ENCODE measurements at regions not wholly inside any gene's neighbourhood (a gene's known extent, or its start where the extent isn't known, plus 50 kb on each side); places are given as distances from the start of the nearest gene placed in this dataset.
"Not testable (repeated sequence)": the region's sequence is repeated elsewhere in the genome, so short reads cannot be mapped to it uniquely, and the experiment has no call there.

DNA sequence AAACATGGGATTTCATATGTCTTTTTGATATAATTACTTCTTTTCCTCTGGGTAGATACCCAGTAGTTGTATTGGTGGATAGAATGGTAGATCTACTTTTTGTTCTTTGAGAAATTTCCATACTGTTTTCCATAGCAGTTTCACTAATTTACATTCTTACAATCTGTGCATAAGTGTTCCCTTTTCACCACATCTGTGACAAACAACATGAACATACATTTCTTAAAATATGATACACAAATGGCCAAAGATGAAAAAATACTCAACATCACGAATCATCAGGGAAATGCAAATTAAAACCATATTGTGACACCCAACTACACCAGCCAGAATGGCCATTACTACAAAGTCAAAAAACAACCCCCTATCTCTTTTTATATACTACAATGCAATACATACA, 1778.5 kb upstream of the ACO1 start:
- Mint-ChIP-seq H3K27ac (ENCODE audit: unreplicated experiment) (no peak overlapping the region), H3K9me3 (ENCODE audit: unreplicated experiment) (no peaks in the 10 kb centered on the region), H3K36me3 (ENCODE audit: unreplicated experiment) (no peaks in the 10 kb centered on the region), H3K4me3 (ENCODE audit: unreplicated experiment) (no peak overlapping the region), H3K27me3 (ENCODE audit: unreplicated experiment) (no peaks in the 10 kb centered on the region), H3K4me1 (ENCODE audit: low read depth, unreplicated experiment) (no peaks in the 10 kb centered on the region)
- DNase-seq = no peak
- no peak for TF ChIP-seq CTCF (IDR thresholded peaks at IDR 0.05; ENCODE audit: partially characterized antibody, unreplicated experiment)

- no peaks in the 10 kb centered on the region for H3K9me3 Mint-ChIP-seq (ENCODE audit: unreplicated experiment)
- H3K27ac Mint-ChIP-seq (ENCODE audit: unreplicated experiment) = no peak overlapping the region
- H3K36me3 Mint-ChIP-seq (ENCODE audit: unreplicated experiment) = no peaks in the 10 kb centered on the region
- TF ChIP-seq CTCF (IDR thresholded peaks at IDR 0.05; ENCODE audit: partially characterized antibody, unreplicated experiment) = no peak
- no peaks in the 10 kb centered on the region for H3K27me3 Mint-ChIP-seq (ENCODE audit: unreplicated experiment)
- no peak for DNase-seq
- no peaks in the 10 kb centered on the region for H3K4me1 Mint-ChIP-seq (ENCODE audit: low read depth, unreplicated experiment)
- no peak overlapping the region for H3K4me3 Mint-ChIP-seq (ENCODE audit: unreplicated experiment)
Observed at GRCh38 chr9:30609713-30610112, 1774.7 kb upstream of the ACO1 start.

DNA sequence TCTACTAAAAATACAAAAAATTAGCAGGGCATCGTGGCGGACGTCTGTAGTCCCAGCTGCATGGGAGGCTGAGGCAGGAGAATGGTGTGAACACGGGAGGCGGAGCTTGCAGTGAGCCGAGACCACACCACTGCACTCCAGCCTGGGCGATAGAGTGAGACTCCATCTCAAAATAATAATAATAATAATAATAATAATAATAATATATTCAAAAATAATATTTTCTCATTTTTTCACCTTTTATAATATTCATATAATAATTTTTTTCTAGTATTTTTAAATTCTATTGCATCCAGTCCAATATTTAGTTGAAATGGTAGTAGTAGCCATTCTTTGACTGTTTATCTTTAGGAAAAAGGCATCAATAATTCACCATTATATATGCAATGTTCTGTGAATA, 1767.7 kb upstream of the ACO1 start:
- not testable (repeated sequence) for H3K27me3 Mint-ChIP-seq (ENCODE audit: unreplicated experiment); H3K4me1 Mint-ChIP-seq (ENCODE audit: low read depth, unreplicated experiment); H3K9me3 Mint-ChIP-seq (ENCODE audit: unreplicated experiment); H3K27ac Mint-ChIP-seq (ENCODE audit: unreplicated experiment); H3K36me3 Mint-ChIP-seq (ENCODE audit: unreplicated experiment); DNase-seq; H3K4me3 Mint-ChIP-seq (ENCODE audit: unreplicated experiment)

- no peak overlapping the region for H3K4me3 Mint-ChIP-seq (ENCODE audit: unreplicated experiment)
- H3K27ac Mint-ChIP-seq (ENCODE audit: unreplicated experiment) = no peak overlapping the region
- H3K4me1 Mint-ChIP-seq (ENCODE audit: low read depth, unreplicated experiment) = no peaks in the 10 kb centered on the region
- H3K36me3 Mint-ChIP-seq (ENCODE audit: unreplicated experiment) = no peaks in the 10 kb centered on the region
- H3K27me3 Mint-ChIP-seq (ENCODE audit: unreplicated experiment) = no peaks in the 10 kb centered on the region
- no peak for DNase-seq
- TF ChIP-seq CTCF (IDR thresholded peaks at IDR 0.05; ENCODE audit: partially characterized antibody, unreplicated experiment) = no peak
- no peaks in the 10 kb centered on the region for H3K9me3 Mint-ChIP-seq (ENCODE audit: unreplicated experiment)
Observed at GRCh38 chr9:30622561-30622960, 1761.9 kb upstream of the ACO1 start.

DNA sequence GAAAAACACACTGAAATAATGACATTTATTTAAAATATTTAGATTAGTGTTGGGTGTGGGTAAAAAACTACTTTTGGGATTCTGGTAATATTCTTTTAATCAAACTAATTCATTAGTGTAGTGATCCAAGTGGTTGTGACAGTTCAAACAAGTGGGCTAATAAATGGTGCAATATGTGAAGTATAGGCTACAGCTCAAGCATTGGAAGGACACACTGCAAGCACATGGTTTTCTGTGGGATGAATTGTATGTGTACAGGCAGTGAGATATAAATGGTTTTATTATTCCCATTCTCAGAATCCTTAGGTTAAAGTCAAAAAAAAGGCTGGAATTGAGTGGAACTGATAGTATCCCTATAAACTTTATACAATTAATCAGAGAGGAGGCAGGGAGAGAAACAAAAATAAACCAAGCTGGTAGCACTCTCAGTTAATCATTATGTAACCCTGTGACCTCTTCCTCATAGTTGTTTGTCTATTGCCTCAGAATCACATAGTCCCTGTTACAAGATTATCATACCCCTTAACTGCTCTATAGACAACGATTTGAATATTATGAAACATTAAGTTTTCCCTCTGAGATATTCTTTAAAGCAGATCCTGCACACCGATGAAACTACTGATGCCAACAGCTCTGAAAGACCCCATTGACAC, 1755.4 kb upstream of the ACO1 start:
- TF ChIP-seq CTCF (IDR thresholded peaks at IDR 0.05; ENCODE audit: partially characterized antibody, unreplicated experiment) = no peak
- H3K27ac Mint-ChIP-seq (ENCODE audit: unreplicated experiment) = no peak overlapping the region
- H3K36me3 Mint-ChIP-seq (ENCODE audit: unreplicated experiment) = no peaks in the 10 kb centered on the region

More for the DNA sequence above, 1755.4 kb upstream of the ACO1 start:
- no peak for DNase-seq
- H3K4me3 Mint-ChIP-seq (ENCODE audit: unreplicated experiment) = no peak overlapping the region
- no peaks in the 10 kb centered on the region for H3K9me3 Mint-ChIP-seq (ENCODE audit: unreplicated experiment)
- H3K27me3 Mint-ChIP-seq (ENCODE audit: unreplicated experiment) = no peaks in the 10 kb centered on the region
- H3K4me1 Mint-ChIP-seq (ENCODE audit: low read depth, unreplicated experiment) = no peaks in the 10 kb centered on the region
